ENCODE measurements at regions not wholly inside any gene's neighbourhood (a gene's known extent, or its start where the extent isn't known, plus 50 kb on each side); places are given as distances from the start of the nearest gene placed in this dataset.
A peak's percentile ranks its signal among the peaks of the same experiment; 100 is the strongest.

- H3K4me3 Mint-ChIP-seq, result no peak overlapping the region
- H3K27ac Mint-ChIP-seq, result no peak overlapping the region
- no peaks in the 10 kb centered on the region for H3K36me3 Mint-ChIP-seq
- H3K4me1 Mint-ChIP-seq, result no peaks in the 10 kb centered on the region
- H3K27me3 Mint-ChIP-seq, result peaks cover 3% of the 10 kb centered on the region
- no peaks in the 10 kb centered on the region for H3K9me3 Mint-ChIP-seq
Observed at GRCh38 chr5:61253547-61253946, 78.5 kb upstream of the ZSWIM6 start.

- no peaks in the 10 kb centered on the region for H3K9me3 Mint-ChIP-seq
- H3K36me3 Mint-ChIP-seq, result no peaks in the 10 kb centered on the region
- H3K4me3 Mint-ChIP-seq, result no peak overlapping the region
- H3K4me1 Mint-ChIP-seq, result no peaks in the 10 kb centered on the region
- peaks cover 3% of the 10 kb centered on the region for H3K27me3 Mint-ChIP-seq
- H3K27ac Mint-ChIP-seq, result no peak overlapping the region
Observed at GRCh38 chr5:61254969-61255555, 77.0 kb upstream of the ZSWIM6 start.

GRCh38 chr5:61256474-61256873 is 75.6 kb upstream of the ZSWIM6 start:
- H3K4me1 Mint-ChIP-seq, result no peaks in the 10 kb centered on the region
- no peak overlapping the region for H3K4me3 Mint-ChIP-seq
- H3K27ac Mint-ChIP-seq, result no peak overlapping the region
- peaks cover 3% of the 10 kb centered on the region for H3K27me3 Mint-ChIP-seq
- H3K9me3 Mint-ChIP-seq, result no peaks in the 10 kb centered on the region
- no peaks in the 10 kb centered on the region for H3K36me3 Mint-ChIP-seq

GRCh38 chr5:61257421-61257820 is 74.6 kb upstream of the ZSWIM6 start:
- H3K4me3 Mint-ChIP-seq, result no peak overlapping the region
- no peaks in the 10 kb centered on the region for H3K36me3 Mint-ChIP-seq
- no peak overlapping the region for H3K27ac Mint-ChIP-seq
- no peaks in the 10 kb centered on the region for H3K9me3 Mint-ChIP-seq
- no peaks in the 10 kb centered on the region for H3K4me1 Mint-ChIP-seq
- H3K27me3 Mint-ChIP-seq, result peaks cover 3% of the 10 kb centered on the region

- no peak overlapping the region for H3K27ac Mint-ChIP-seq
- H3K27me3 Mint-ChIP-seq, result peaks cover 3% of the 10 kb centered on the region
- no peaks in the 10 kb centered on the region for H3K9me3 Mint-ChIP-seq
- no peaks in the 10 kb centered on the region for H3K4me1 Mint-ChIP-seq
- H3K4me3 Mint-ChIP-seq, result no peak overlapping the region
- no peaks in the 10 kb centered on the region for H3K36me3 Mint-ChIP-seq
Observed at GRCh38 chr5:61261136-61261535, 70.9 kb upstream of the ZSWIM6 start.

GRCh38 chr5:61262080-61262479 is 70.0 kb upstream of the ZSWIM6 start:
- Mint-ChIP-seq H3K27me3 (peaks cover 1% of the 10 kb centered on the region), H3K4me3 (no peak overlapping the region), H3K36me3 (no peaks in the 10 kb centered on the region), H3K9me3 (no peaks in the 10 kb centered on the region), H3K27ac (no peak overlapping the region), H3K4me1 (no peaks in the 10 kb centered on the region)

- no peak overlapping the region for H3K27ac Mint-ChIP-seq
- no peaks in the 10 kb centered on the region for H3K4me1 Mint-ChIP-seq
Observed at GRCh38 chr5:61263072-61263471, 69.0 kb upstream of the ZSWIM6 start.

GRCh38 chr5:61263561-61264272 is 68.3 kb upstream of the ZSWIM6 start:
- Mint-ChIP-seq H3K4me3 (no peak overlapping the region), H3K27me3 (no peaks in the 10 kb centered on the region), H3K9me3 (no peaks in the 10 kb centered on the region), H3K36me3 (no peaks in the 10 kb centered on the region), H3K27ac (no peak overlapping the region), H3K4me1 (no peaks in the 10 kb centered on the region)

More at GRCh38 chr5:61263072-61263471, 69.0 kb upstream of the ZSWIM6 start:
- H3K27me3 Mint-ChIP-seq, result no peaks in the 10 kb centered on the region
- no peaks in the 10 kb centered on the region for H3K36me3 Mint-ChIP-seq
- H3K4me3 Mint-ChIP-seq, result no peak overlapping the region
- no peaks in the 10 kb centered on the region for H3K9me3 Mint-ChIP-seq

- Mint-ChIP-seq H3K27me3 (no peaks in the 10 kb centered on the region), H3K27ac (no peak overlapping the region), H3K36me3 (no peaks in the 10 kb centered on the region), H3K9me3 (no peaks in the 10 kb centered on the region), H3K4me3 (no peak overlapping the region), H3K4me1 (peaks cover 5% of the 10 kb centered on the region)
Observed at GRCh38 chr5:61264273-61264661, 67.8 kb upstream of the ZSWIM6 start.

- H3K9me3 Mint-ChIP-seq, result no peaks in the 10 kb centered on the region
- no peaks in the 10 kb centered on the region for H3K36me3 Mint-ChIP-seq
- no peaks in the 10 kb centered on the region for H3K27me3 Mint-ChIP-seq
- H3K4me3 Mint-ChIP-seq, result no peak overlapping the region
- no peak overlapping the region for H3K27ac Mint-ChIP-seq
- peaks cover 10% of the 10 kb centered on the region for H3K4me1 Mint-ChIP-seq
Observed at GRCh38 chr5:61267116-61267515, 64.9 kb upstream of the ZSWIM6 start.

GRCh38 chr5:61268871-61269270 is 63.2 kb upstream of the ZSWIM6 start:
- no peaks in the 10 kb centered on the region for H3K27me3 Mint-ChIP-seq
- peak overlapping the region; percentile 37 for H3K4me3 Mint-ChIP-seq
- no peaks in the 10 kb centered on the region for H3K9me3 Mint-ChIP-seq
- H3K36me3 Mint-ChIP-seq, result no peaks in the 10 kb centered on the region
- peaks cover 10% of the 10 kb centered on the region for H3K4me1 Mint-ChIP-seq
- no peak overlapping the region for H3K27ac Mint-ChIP-seq

GRCh38 chr5:61270510-61271165 is 61.4 kb upstream of the ZSWIM6 start:
- H3K4me3 Mint-ChIP-seq, result no peak overlapping the region
- peaks cover 16% of the 10 kb centered on the region for H3K4me1 Mint-ChIP-seq
- H3K36me3 Mint-ChIP-seq, result no peaks in the 10 kb centered on the region
- H3K27ac Mint-ChIP-seq, result no peak overlapping the region
- H3K9me3 Mint-ChIP-seq, result no peaks in the 10 kb centered on the region
- no peaks in the 10 kb centered on the region for H3K27me3 Mint-ChIP-seq

GRCh38 chr5:61272688-61273087 is 59.4 kb upstream of the ZSWIM6 start:
- Mint-ChIP-seq H3K27me3 (no peaks in the 10 kb centered on the region), H3K4me3 (no peak overlapping the region), H3K9me3 (no peaks in the 10 kb centered on the region), H3K27ac (no peak overlapping the region), H3K4me1 (peaks cover 34% of the 10 kb centered on the region), H3K36me3 (no peaks in the 10 kb centered on the region)

- Mint-ChIP-seq H3K4me1 (peaks cover 35% of the 10 kb centered on the region), H3K9me3 (no peaks in the 10 kb centered on the region), H3K4me3 (no peak overlapping the region), H3K27ac (no peak overlapping the region), H3K36me3 (no peaks in the 10 kb centered on the region), H3K27me3 (no peaks in the 10 kb centered on the region)
Observed at GRCh38 chr5:61273279-61273975, 58.6 kb upstream of the ZSWIM6 start.

- no peaks in the 10 kb centered on the region for H3K36me3 Mint-ChIP-seq
- H3K4me3 Mint-ChIP-seq, result no peak overlapping the region
- peaks cover 28% of the 10 kb centered on the region for H3K4me1 Mint-ChIP-seq
- no peak overlapping the region for H3K27ac Mint-ChIP-seq
- no peaks in the 10 kb centered on the region for H3K27me3 Mint-ChIP-seq
- H3K9me3 Mint-ChIP-seq, result no peaks in the 10 kb centered on the region
Observed at GRCh38 chr5:61274511-61274911, 57.5 kb upstream of the ZSWIM6 start.

GRCh38 chr5:61275841-61276240 is 56.2 kb upstream of the ZSWIM6 start:
- Mint-ChIP-seq H3K36me3 (no peaks in the 10 kb centered on the region), H3K27me3 (no peaks in the 10 kb centered on the region), H3K4me1 (peaks cover 34% of the 10 kb centered on the region), H3K4me3 (no peak overlapping the region), H3K9me3 (no peaks in the 10 kb centered on the region), H3K27ac (peak overlapping the region; percentile 68)

Measured in activated naive CD4-positive, alpha-beta T cell treated with anti-CD3 and anti-CD28 coated beads, Interleukin-2, amount 50 U/mL, for 24 hours (primary cell).